Transverse colon (tissue), 4 donors: ENCODE measurements at regions not wholly inside any gene's neighbourhood (a gene's known extent, or its start where the extent isn't known, plus 50 kb on each side); places are given as distances from the start of the nearest gene placed in this dataset.

Experiments used
- DNase-seq: peaks from one replicate; pipeline ENCODE4 v3.0.0-alpha.2; 2019
- H3K27ac ChIP-seq, 4 donors: fragments of 200-600 bp; sonication (generic); 2 replicates each; pipeline ENCODE4 v1.5.1; 2016 to 2018; ENCODE audit warnings: inconsistent platforms in 4 of 4
- H3K27me3 ChIP-seq: fragments of 200-600 bp; sonication (generic); 2 replicates; pipeline ENCODE4 v1.5.1; 2017; ENCODE audit warnings: inconsistent platforms
- H3K36me3 ChIP-seq, 4 donors: fragments of 200-600 bp; sonication (generic); 2 replicates each; pipeline ENCODE4 v1.5.1; 2017 to 2019; ENCODE audit warnings: inconsistent platforms in 4 of 4
- H3K4me1 ChIP-seq, 4 donors: fragments of 200-600 bp; sonication (generic); 2 replicates each; pipeline ENCODE4 v1.5.1; 2017 to 2020; ENCODE audit warnings: inconsistent platforms in 4 of 4
- H3K4me3 ChIP-seq, 4 donors: fragments of 200-600 bp; sonication (generic); 1 replicate in 1 of 4; 2 replicates in 3 of 4; pipeline versions ENCODE4 v1.5.1 to v1.6.1; 2017 to 2019; ENCODE audit warnings: inconsistent platforms in 4 of 4
- H3K9me3 ChIP-seq, 2 donors: fragments of 200-600 bp; sonication (generic); 2 replicates each; pipeline ENCODE4 v1.5.1; 2017 to 2019; ENCODE audit warnings: inconsistent platforms in 2 of 2
- CTCF ChIP-seq, 5 experiments: fragments of 200-600 bp in 3 of 5; fragments of 450-650 bp in 2 of 5; sonication (generic) in 3 of 5; IDR thresholded peaks; 1 replicate in 2 of 5; 2 replicates in 3 of 5; pipeline ENCODE4 v1.5.1; 2016 to 2017; ENCODE audit warnings: antibody characterized with exemption in 5 of 5, inconsistent platforms in 3 of 5, mild to moderate bottlenecking in 2 of 5, moderate library complexity in 1 of 5
- EP300 ChIP-seq: sonication (generic); formaldehyde crosslinking; IDR thresholded peaks from one replicate; pipeline ENCODE4 v1.6.1; 2017; ENCODE audit warnings: antibody characterized with exemption, low read depth
- POLR2A ChIP-seq: fragments of 450-650 bp; IDR thresholded peaks from one replicate; pipeline ENCODE4 v1.6.1; 2016; ENCODE audit warnings: antibody characterized with exemption, mild to moderate bottlenecking, moderate library complexity
- POLR2AphosphoS5 ChIP-seq, 3 donors: sonication (generic); formaldehyde crosslinking; IDR thresholded peaks; one replicate each; pipeline ENCODE4 v1.6.1; 2016; ENCODE audit warnings: antibody characterized with exemption in 3 of 3
- WGBS, 2 donors: methylation state at CpG; one replicate each; pipeline ENCODE4 v1.1.5; 2018; ENCODE audit warnings: low coverage in 1 of 2; 5-methylcytosine and 5-hydroxymethylcytosine counted together
- in situ Hi-C, 4 donors: fragments of 200-750 bp; cut with MboI; loops; one replicate each; pipeline versions ENCODE4 v1.15.0 to v1.15.1; 2017; ENCODE audit warnings: low sequenced_read_pairs in 3 of 4, low pct_ligation_motif_present in 1 of 4, low pct_unique_long_range_greater_than_20kb in 1 of 4
- intact Hi-C: fragments of 100-400 bp; cut with DNase I; formaldehyde crosslinking; loops from one replicate; pipeline ENCODE4 v1.15.1; 2023; ENCODE audit warnings: low total_unique reads

- Histone ChIP-seq H3K27me3 (no peaks in the 10 kb centered on the region), H3K36me3 (no peaks in the 10 kb centered on the region), H3K4me1 (peaks cover 0 to 15% (median 9%) of the 10 kb centered on the region in 4 donors), H3K9me3 (no peaks in the 10 kb centered on the region), H3K27ac (no peak overlapping the region), H3K4me3 (no peak overlapping the region)
- no peak for DNase-seq
- intact Hi-C loops (no loop called here), in situ Hi-C loops (no loop called here)
- TF ChIP-seq EP300 (no peak), CTCF (IDR thresholded peaks at IDR 0.05) (no peak), POLR2AphosphoS5 (IDR thresholded peaks at IDR 0.05) (no peak), POLR2A (no peak)
- 90% methylated on average over 3 of the region's 3 CpGs; no CpG with 5 or more reads in 1 of the 2 donors for WGBS, 2 donors
Measured at GRCh38 chr6:22467645-22468044, 101.7 kb upstream of the HDGFL1 start.

DNA sequence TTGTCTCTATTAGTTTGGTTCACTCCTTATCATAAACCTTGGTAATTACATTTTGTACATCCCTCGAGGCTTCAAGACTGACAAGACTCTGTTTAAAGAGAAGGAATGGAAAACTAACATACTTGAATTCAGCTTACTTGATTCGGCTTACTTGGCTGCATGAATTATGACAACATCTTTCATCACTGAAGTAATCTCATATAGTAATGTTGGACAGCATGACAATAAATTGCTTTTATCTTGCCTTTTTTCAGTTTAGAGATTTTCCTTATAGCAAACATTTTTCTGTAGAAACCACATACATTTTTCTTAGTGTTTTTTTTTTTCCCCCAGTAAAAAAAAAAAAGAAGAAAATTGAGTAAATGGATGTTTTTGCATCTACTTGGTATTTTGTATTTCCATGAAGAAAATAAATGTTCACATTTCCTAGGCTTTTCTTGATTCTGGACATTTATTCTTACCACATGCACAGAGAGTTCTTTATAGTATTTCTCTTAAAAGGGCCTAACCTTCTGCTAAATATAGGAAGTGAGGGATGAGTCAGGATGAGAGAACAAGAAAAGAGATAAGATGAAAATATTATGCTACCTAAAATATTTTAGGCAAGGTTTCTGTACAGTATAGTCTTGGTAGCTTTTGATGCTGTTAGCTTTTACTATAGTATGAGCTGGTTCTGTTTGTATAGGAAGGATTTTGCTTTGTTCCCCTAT, 101.0 kb upstream of the HDGFL1 start:
- Histone ChIP-seq H3K27ac (no peak overlapping the region), H3K4me1 (peaks cover 0 to 15% (median 9%) of the 10 kb centered on the region in 4 donors), H3K9me3 (no peaks in the 10 kb centered on the region), H3K27me3 (no peaks in the 10 kb centered on the region), H3K36me3 (no peaks in the 10 kb centered on the region), H3K4me3 (no peak overlapping the region)
- TF ChIP-seq POLR2AphosphoS5 (IDR thresholded peaks at IDR 0.05), result no peak
- TF ChIP-seq CTCF (IDR thresholded peaks at IDR 0.05), result no peak
- TF ChIP-seq POLR2A, result no peak
- no peak for TF ChIP-seq EP300
- in situ Hi-C loops, result no loop called here
- intact Hi-C loops, result no loop called here
- 69 to 71% methylated on average over 2 of the region's 2 CpGs for WGBS, 2 donors
- DNase-seq, result no peak

DNA sequence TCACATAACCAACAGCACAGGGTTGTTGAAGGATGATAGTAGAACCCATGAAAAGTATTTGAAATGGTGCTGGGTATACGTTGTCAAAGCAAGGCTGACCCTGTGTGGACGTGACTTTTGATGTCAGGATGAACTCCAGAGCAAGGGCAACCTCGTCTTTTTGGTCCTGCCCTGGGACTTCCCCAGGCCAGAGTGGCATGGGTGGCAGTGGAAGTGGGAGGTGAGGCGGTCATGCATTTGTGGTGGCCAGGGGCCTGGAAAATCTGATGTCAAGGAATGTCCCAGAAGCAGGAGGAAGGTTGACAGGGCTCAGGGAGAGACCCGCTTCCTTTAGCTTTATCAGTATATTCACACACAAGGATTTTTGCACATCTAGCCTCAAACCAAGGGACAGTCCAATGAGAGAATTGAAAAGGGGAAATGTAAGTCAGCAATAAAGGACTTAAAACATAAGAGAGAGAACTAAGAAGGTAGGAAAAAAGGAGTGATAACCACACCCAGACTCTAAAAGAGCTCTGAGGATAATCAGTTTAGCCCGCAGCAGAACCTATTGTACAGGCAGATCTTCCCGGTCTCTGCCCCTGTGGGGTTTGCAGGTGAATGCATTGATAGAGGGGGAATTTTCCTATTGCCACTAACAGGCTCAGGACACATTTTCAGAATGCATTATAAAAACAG, 98.8 kb upstream of the HDGFL1 start:
- WGBS, 2 donors, result 21 to 66% methylated on average over 2 to 7 of the region's 7 CpGs

More for the DNA sequence above, 98.8 kb upstream of the HDGFL1 start:
- Histone ChIP-seq H3K27ac (peak overlapping the region in 3 of 4 donors; percentile 5 to 52 (median 21)), H3K36me3 (no peaks in the 10 kb centered on the region), H3K27me3 (no peaks in the 10 kb centered on the region), H3K4me3 (no peak overlapping the region), H3K9me3 (no peaks in the 10 kb centered on the region), H3K4me1 (peaks cover 0 to 15% (median 9%) of the 10 kb centered on the region in 4 donors)
- in situ Hi-C loops (no loop called here), intact Hi-C loops (no loop called here)
- DNase-seq, result no peak
- no peak for TF ChIP-seq POLR2A
- no peak for TF ChIP-seq EP300
- TF ChIP-seq CTCF (IDR thresholded peaks at IDR 0.05), result no peak
- no peak for TF ChIP-seq POLR2AphosphoS5 (IDR thresholded peaks at IDR 0.05)
